ENCODE measurements at regions not wholly inside any gene's neighbourhood (a gene's known extent, or its start where the extent isn't known, plus 50 kb on each side); places are given as distances from the start of the nearest gene placed in this dataset.

- POLR2A ChIA-PET: no interaction called here
- intact Hi-C loops (cut with micrococcal nuclease; ENCODE audit: unreplicated experiment) (no loop called here), in situ Hi-C loops (cut with HindIII; ENCODE audit: extremely low pct_ligation_motif_present, low pct_unique_long_range_greater_than_20kb) (no loop called here)
- no peak overlapping the region for H3K27ac ChIP-seq (ENCODE audit: extremely low read length, insufficient read depth, low read length)
- BruUV-seq (replicated peaks): no TSS peak
- H4K20me1 ChIP-seq (ENCODE audit: insufficient read depth, low read length): no peaks in the 10 kb centered on the region
- H3K9me3 ChIP-seq (ENCODE audit: low read length): no peaks in the 10 kb centered on the region
- H3K4me3 ChIP-seq (replicated peaks in 1 of 3; ENCODE audit: insufficient read depth in 1 of 3, low read depth in 2 of 3, low read length in 3 of 3): no peak overlapping the region
- no peak overlapping the region for H2AFZ ChIP-seq (ENCODE audit: low read length)
- WGBS (ENCODE audit: low lambda C conversion rate): 52% methylated on average over 3 of the region's 3 CpGs
- H3K4me1 ChIP-seq (ENCODE audit: insufficient read depth, low read length): peaks cover 9% of the 10 kb centered on the region
- DNase-seq (ENCODE audit: low spot score): no peak
- no peak overlapping the region for H3K9ac ChIP-seq (ENCODE audit: insufficient read depth, low read depth, low read length)
- no peak for TF ChIP-seq HNRNPH1 (optimal IDR thresholded peaks at IDR 0.05; ENCODE audit: low read depth, low read length)
- no peak for TF ChIP-seq ZNF589 (CRISPR knock-in tag; conservative IDR thresholded peaks at IDR 0.05)
- no peak for TF ChIP-seq ATF7 (IDR thresholded peaks at IDR 0.05)
- no peak for TF ChIP-seq ATF7 (CRISPR knock-in tag; IDR thresholded peaks at IDR 0.05)
- TF ChIP-seq NR2F1 (CRISPR knock-in tag; IDR thresholded peaks at IDR 0.05): no peak
- ATAC-seq: no peak
- FAIRE-seq: no peak
- no peak overlapping the region for H3K4me2 ChIP-seq (ENCODE audit: low read depth, low read length)
- H3K36me3 ChIP-seq (replicated peaks in 1 of 2; ENCODE audit: control insufficient read depth in 1 of 2, insufficient read depth in 2 of 2, low read length in 2 of 2): no peaks in the 10 kb centered on the region
- CTCF ChIA-PET (ENCODE audit: low intra/inter-chr PET ratio, low total read pairs): no interaction called here
- H3K79me2 ChIP-seq (ENCODE audit: insufficient read depth, low read length): no peaks in the 10 kb centered on the region
- H3K27me3 ChIP-seq (ENCODE audit: control insufficient read depth in 1 of 2, insufficient read depth in 2 of 2, low read length in 2 of 2): peaks cover 0 to 2% of the 10 kb centered on the region in 2 experiments; a peak in 1 of 5 replicates
Observed at GRCh38 chr2:19442731-19443130, 84.3 kb upstream of the OSR1 start.

- ChIA-PET CTCF (ENCODE audit: low intra/inter-chr PET ratio, low total read pairs) (no interaction called here), POLR2A (no interaction called here)
Observed at GRCh38 chr2:19439081-19439480, 80.7 kb upstream of the OSR1 start.

More at GRCh38 chr2:19439081-19439480, 80.7 kb upstream of the OSR1 start:
- TF ChIP-seq MAFF (IDR thresholded peaks at IDR 0.05; ENCODE audit: low read depth, low read length): peak; percentile 69
- peak; percentile 70 to 83 for TF ChIP-seq MAFK (conservative IDR thresholded peaks at IDR 0.05 in 1 of 2, IDR thresholded peaks at IDR 0.05 in 1 of 2; ENCODE audit: low read length in 2 of 2)
- TF ChIP-seq ZNF430 (CRISPR knock-in tag; IDR thresholded peaks at IDR 0.05): no peak
- no peak overlapping the region for H3K9ac ChIP-seq (ENCODE audit: insufficient read depth, low read depth, low read length)
- H2AFZ ChIP-seq (ENCODE audit: low read length): no peak overlapping the region
- BruUV-seq (replicated peaks): no TSS peak
- H3K27me3 ChIP-seq (ENCODE audit: control insufficient read depth in 1 of 2, insufficient read depth in 2 of 2, low read length in 2 of 2): no peaks in the 10 kb centered on the region; a peak in 1 of 5 replicates
- H3K9me3 ChIP-seq (ENCODE audit: low read length): no peaks in the 10 kb centered on the region
- no peak for ATAC-seq
- no peak overlapping the region for H3K4me2 ChIP-seq (ENCODE audit: low read depth, low read length)
- no peak overlapping the region for H3K4me3 ChIP-seq (replicated peaks in 1 of 3; ENCODE audit: insufficient read depth in 1 of 3, low read depth in 2 of 3, low read length in 3 of 3)
- intact Hi-C loops (cut with micrococcal nuclease; ENCODE audit: unreplicated experiment) (no loop called here), in situ Hi-C loops (cut with HindIII; ENCODE audit: extremely low pct_ligation_motif_present, low pct_unique_long_range_greater_than_20kb) (no loop called here)
- peaks cover 9% of the 10 kb centered on the region for H3K4me1 ChIP-seq (ENCODE audit: insufficient read depth, low read length)
- H3K36me3 ChIP-seq (replicated peaks in 1 of 2; ENCODE audit: control insufficient read depth in 1 of 2, insufficient read depth in 2 of 2, low read length in 2 of 2): no peaks in the 10 kb centered on the region
- no peaks in the 10 kb centered on the region for H3K79me2 ChIP-seq (ENCODE audit: insufficient read depth, low read length)
- H4K20me1 ChIP-seq (ENCODE audit: insufficient read depth, low read length): no peaks in the 10 kb centered on the region
- WGBS (ENCODE audit: low lambda C conversion rate): 2% methylated on average over 2 of the region's 2 CpGs
- H3K27ac ChIP-seq (ENCODE audit: extremely low read length, insufficient read depth, low read length): no peak overlapping the region
- FAIRE-seq: no peak
- DNase-seq (ENCODE audit: low spot score): no peak

All from HepG2 (cell line).